MM.1S (cell line): ENCODE measurements at regions not wholly inside any gene's neighbourhood (a gene's known extent, or its start where the extent isn't known, plus 50 kb on each side); places are given as distances from the start of the nearest gene placed in this dataset.

ENCODE experiments used
- EZH2 ChIP-seq: fragments of 300-600 bp; sonication (generic); optimal IDR thresholded peaks from 2 replicates; pipeline ENCODE3; 2017; ENCODE audit warnings: low read depth, mild to moderate bottlenecking, antibody characterized with exemption, low read length, mixed read lengths
- EZH2phosphoT487 ChIP-seq: fragments of 300-600 bp; sonication (generic); IDR thresholded peaks from 2 replicates; pipeline ENCODE4 v1.6.1; 2018; ENCODE audit warnings: antibody characterized with exemption, low read length
- TF ChIP-seq, protein P1 (sequence below): fragments of 300-600 bp; sonication (generic); IDR thresholded peaks from 2 replicates; pipeline ENCODE4 v1.5.1; 2016; ENCODE audit warnings: antibody characterized with exemption, low read length, mixed read lengths

DNA sequence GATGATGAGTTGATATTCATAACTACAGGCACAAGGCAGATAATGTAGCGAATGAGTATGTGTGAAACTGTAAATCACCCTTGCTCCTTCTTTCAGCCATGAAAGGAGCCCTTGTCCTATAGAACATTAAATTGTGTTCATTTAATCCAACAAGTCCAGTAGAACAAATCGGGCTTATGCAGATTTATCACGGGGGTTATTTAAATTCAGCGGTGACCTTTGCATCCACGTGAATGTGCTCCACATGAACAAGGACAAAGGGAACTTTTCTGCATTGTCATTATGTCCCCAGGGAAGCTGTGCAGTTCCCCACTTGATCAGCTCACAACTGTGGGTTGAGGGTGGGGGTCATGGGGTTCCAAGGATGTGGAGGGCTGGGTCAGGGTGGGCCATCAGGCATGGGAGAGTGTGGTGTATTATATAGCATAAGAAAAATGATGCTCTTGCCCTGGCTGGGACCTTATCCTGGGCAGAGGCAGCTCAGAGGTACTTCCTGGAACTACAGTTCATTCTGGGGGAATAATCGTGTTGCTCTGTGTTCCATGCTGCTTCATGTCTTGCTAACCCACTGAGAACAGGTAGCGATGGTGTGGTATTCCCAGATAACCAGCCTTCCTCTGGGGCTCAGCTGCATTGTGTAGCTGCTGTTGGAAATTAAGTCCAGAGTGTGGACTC lies 306.6 kb downstream of the FAT3 start:
- TF ChIP-seq, protein P1, sequence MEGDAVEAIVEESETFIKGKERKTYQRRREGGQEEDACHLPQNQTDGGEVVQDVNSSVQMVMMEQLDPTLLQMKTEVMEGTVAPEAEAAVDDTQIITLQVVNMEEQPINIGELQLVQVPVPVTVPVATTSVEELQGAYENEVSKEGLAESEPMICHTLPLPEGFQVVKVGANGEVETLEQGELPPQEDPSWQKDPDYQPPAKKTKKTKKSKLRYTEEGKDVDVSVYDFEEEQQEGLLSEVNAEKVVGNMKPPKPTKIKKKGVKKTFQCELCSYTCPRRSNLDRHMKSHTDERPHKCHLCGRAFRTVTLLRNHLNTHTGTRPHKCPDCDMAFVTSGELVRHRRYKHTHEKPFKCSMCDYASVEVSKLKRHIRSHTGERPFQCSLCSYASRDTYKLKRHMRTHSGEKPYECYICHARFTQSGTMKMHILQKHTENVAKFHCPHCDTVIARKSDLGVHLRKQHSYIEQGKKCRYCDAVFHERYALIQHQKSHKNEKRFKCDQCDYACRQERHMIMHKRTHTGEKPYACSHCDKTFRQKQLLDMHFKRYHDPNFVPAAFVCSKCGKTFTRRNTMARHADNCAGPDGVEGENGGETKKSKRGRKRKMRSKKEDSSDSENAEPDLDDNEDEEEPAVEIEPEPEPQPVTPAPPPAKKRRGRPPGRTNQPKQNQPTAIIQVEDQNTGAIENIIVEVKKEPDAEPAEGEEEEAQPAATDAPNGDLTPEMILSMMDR, result no peak
- TF ChIP-seq EZH2 (no peak), EZH2phosphoT487 (no peak)
